ENCODE measurements at regions not wholly inside any gene's neighbourhood (a gene's known extent, or its start where the extent isn't known, plus 50 kb on each side); places are given as distances from the start of the nearest gene placed in this dataset.

DNA sequence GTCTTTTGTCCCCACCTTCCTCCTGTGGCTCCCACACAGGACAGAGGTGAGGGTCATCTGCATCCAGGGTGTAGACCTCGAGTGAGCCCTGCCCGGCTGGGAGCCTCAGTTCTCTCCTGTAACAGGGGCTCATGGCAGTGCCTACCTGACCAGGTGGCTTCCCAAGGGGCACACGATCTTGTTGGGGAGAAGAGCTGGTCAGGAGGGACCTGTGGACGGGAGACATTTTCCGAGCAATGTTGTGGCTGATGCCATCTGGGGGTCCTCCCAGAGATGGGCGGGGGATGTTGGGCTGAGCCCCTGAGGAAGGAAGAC lies 51.9 kb downstream of the CEBPB start:
- TF ChIP-seq, protein P1, sequence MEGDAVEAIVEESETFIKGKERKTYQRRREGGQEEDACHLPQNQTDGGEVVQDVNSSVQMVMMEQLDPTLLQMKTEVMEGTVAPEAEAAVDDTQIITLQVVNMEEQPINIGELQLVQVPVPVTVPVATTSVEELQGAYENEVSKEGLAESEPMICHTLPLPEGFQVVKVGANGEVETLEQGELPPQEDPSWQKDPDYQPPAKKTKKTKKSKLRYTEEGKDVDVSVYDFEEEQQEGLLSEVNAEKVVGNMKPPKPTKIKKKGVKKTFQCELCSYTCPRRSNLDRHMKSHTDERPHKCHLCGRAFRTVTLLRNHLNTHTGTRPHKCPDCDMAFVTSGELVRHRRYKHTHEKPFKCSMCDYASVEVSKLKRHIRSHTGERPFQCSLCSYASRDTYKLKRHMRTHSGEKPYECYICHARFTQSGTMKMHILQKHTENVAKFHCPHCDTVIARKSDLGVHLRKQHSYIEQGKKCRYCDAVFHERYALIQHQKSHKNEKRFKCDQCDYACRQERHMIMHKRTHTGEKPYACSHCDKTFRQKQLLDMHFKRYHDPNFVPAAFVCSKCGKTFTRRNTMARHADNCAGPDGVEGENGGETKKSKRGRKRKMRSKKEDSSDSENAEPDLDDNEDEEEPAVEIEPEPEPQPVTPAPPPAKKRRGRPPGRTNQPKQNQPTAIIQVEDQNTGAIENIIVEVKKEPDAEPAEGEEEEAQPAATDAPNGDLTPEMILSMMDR (IDR thresholded peaks at IDR 0.05; ENCODE audit: low read length), result no peak
- TF ChIP-seq EZH2 (optimal IDR thresholded peaks at IDR 0.05; ENCODE audit: low read depth, low read length), result no peak
